B cell (primary cell): ENCODE measurements at regions not wholly inside any gene's neighbourhood (a gene's known extent, or its start where the extent isn't known, plus 50 kb on each side); places are given as distances from the start of the nearest gene placed in this dataset.

ENCODE experiments used
- CTCF ChIP-seq: fragments of 200-600 bp; IDR thresholded peaks from one replicate; pipeline ENCODE4 v1.8.0; 2022; ENCODE audit warnings: antibody characterized with exemption, mild to moderate bottlenecking
- EZH2 ChIP-seq: IDR thresholded peaks from 2 replicates; pipeline ENCODE4 v1.6.1; 2012; ENCODE audit warnings: borderline replicate concordance, low read depth, mild to moderate bottlenecking, moderate library complexity, low read length; ENCODE audit not compliant: insufficient read depth, poor library complexity, severe bottlenecking

- TF ChIP-seq CTCF = no peak
- TF ChIP-seq EZH2 = no peak
Observed at GRCh38 chr1:188930382-188930781, 1547.3 kb downstream of the BRINP3 start.
